BLaER1 treated with 17β-estradiol and CSF1 and Interleukin-3, amounts not matched to agents 10 nM and 100 nM (cell line): ENCODE measurements at regions not wholly inside any gene's neighbourhood (a gene's known extent, or its start where the extent isn't known, plus 50 kb on each side); places are given as distances from the start of the nearest gene placed in this dataset.

Experiments
- H3K27ac ChIP-seq, 11 experiments: shearing (Covaris generic); formaldehyde crosslinking; 2 replicates each; pipeline ENCODE4 v1.8.1; 2022
- H3K27me3 ChIP-seq, 11 experiments: shearing (Covaris generic); formaldehyde crosslinking; 2 replicates each; pipeline ENCODE4 v1.8.1; 2022
- H3K36me3 ChIP-seq, 11 experiments: shearing (Covaris generic); formaldehyde crosslinking; 2 replicates each; pipeline ENCODE4 v1.8.1; 2022
- H3K4me1 ChIP-seq, 10 experiments: shearing (Covaris generic); formaldehyde crosslinking; 2 replicates each; pipeline ENCODE4 v1.8.1; 2022
- H3K4me2 ChIP-seq, 11 experiments: shearing (Covaris generic); formaldehyde crosslinking; 2 replicates each; pipeline ENCODE4 v1.8.1; 2022
- H3K4me3 ChIP-seq, 10 experiments: shearing (Covaris generic); formaldehyde crosslinking; 2 replicates each; pipeline ENCODE4 v1.8.1; 2022
- H3K9ac ChIP-seq, 11 experiments: shearing (Covaris generic); formaldehyde crosslinking; 2 replicates each; pipeline ENCODE4 v1.8.1; 2022
- H3K9me3 ChIP-seq, 11 experiments: shearing (Covaris generic); formaldehyde crosslinking; replicated peaks in 1 of 11; 2 replicates each; pipeline ENCODE4 v1.8.1; 2022
- H4K20me1 ChIP-seq, 11 experiments: shearing (Covaris generic); formaldehyde crosslinking; 2 replicates each; pipeline ENCODE4 v1.8.1; 2022
- Cebpa-rat ChIP-seq, 11 experiments: shearing (Covaris generic); IDR thresholded peaks; 2 replicates each; pipeline ENCODE4 v1.8.1; 2022

DNA sequence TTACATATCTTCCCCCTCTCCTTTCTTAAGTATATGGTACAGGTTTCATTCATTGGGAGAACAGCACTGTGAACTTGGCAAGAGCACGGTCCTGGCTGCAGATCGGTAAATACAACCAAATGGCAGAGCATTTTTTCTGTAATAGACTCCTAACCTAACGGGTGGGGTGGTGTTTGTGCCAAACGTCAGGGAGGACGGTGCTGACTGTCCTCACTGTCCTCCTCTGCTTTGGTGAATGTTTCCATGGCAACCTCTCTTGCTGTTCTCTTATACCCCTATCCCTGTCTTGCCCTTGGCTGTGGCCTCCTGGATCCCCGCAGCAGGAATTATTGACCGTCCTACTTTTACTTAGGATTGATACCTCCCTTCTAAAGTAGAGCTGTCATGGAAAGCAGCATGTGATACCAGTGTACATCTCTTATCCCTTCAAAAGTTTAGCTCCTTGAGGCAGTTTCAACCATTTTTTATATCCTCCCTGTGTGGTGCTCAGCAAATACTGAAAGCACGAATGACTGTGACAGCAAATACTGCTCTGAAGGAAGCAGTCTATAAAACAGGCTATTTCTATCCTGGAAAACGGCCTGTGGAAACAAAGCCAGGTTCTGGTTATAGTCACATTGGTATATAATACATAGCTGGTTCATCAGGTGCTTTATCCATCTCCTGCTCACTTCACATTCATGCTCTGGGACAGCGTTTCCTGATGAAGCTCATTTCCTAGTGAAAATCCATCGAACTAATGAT, 275.4 kb upstream of the C2CD4B start:
- H3K4me3 ChIP-seq: no peak overlapping the region

DNA sequence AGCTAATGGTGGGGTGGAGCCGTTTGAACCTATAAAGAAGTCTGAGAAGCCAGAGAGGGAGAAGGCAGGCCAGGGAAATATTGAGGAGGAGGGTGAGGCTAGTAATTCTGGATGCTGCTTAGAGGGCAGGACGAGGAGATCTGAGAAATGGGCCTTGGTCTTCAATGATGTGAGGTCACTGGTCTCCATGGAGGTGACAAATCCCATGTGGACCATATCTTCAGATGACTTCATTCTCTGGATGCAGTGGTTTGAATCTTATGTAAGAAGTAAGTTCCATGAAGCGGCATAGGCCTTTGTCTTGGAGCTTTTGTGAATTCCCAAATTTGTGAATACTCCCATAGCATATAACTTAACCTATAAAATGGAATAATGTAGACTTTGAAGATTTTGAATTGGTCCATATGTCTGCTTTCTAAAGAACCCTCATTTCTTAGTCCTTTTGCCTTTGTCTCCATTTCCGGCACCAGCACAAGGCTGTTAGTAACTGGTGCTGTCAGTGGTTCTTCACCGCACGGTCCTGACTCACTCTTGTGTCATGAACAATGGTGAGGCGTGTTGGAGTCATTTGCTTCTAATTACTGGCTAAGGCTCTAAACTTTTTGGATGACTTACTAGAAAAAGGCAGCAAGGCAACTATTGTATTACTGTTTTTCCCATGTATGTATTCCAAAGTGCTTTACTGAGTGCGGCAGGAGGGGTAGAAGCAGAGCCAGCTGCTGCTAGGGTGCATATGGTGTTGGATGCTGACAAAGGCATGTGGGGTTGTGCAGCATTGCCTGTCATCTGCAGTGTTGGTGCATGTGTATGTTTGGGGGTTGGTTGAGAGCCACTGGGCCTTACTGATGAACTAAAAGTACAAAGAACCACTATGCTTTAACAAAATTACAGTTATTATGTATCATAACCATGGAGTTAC, 279.3 kb upstream of the C2CD4B start:
- no peaks in the 10 kb centered on the region for H3K9me3 ChIP-seq
- no peak overlapping the region for H3K4me2 ChIP-seq
- H3K36me3 ChIP-seq: no peaks in the 10 kb centered on the region
- H3K4me3 ChIP-seq: no peak overlapping the region
- H3K9ac ChIP-seq: no peak overlapping the region
- no peaks in the 10 kb centered on the region for H3K27me3 ChIP-seq
- no peak overlapping the region for H3K27ac ChIP-seq
- H3K4me1 ChIP-seq: no peaks in the 10 kb centered on the region
- TF ChIP-seq Cebpa-rat (IDR thresholded peaks at IDR 0.05): no peak
- H4K20me1 ChIP-seq: no peaks in the 10 kb centered on the region

More for the DNA sequence above, 275.4 kb upstream of the C2CD4B start:
- Histone ChIP-seq H3K36me3 (no peaks in the 10 kb centered on the region), H3K9me3 (no peaks in the 10 kb centered on the region), H3K4me1 (no peaks in the 10 kb centered on the region), H3K4me2 (no peak overlapping the region), H3K27ac (no peak overlapping the region), H3K27me3 (no peaks in the 10 kb centered on the region), H3K9ac (no peak overlapping the region), H4K20me1 (no peaks in the 10 kb centered on the region)
- TF ChIP-seq Cebpa-rat (IDR thresholded peaks at IDR 0.05): no peak

DNA sequence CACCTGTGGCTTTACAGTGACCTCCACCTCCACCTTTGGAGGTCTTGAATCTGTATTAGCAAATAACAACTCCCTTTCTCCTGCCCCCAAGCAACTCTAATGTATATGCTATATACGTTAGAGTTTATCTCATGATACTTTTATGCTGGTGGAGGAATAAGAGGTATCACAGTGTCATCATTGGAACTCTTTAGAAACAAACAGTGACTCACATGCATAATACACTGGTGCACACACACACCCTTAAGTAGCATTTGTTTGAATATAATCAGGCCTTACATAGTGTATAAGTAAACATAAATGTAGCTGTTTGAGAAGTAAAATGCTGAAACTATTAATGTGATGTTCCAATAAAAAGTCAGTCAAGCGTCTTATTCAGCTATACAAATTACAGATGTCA, 280.2 kb upstream of the C2CD4B start:
- Histone ChIP-seq H3K36me3 (no peaks in the 10 kb centered on the region), H3K27me3 (no peaks in the 10 kb centered on the region), H4K20me1 (no peaks in the 10 kb centered on the region), H3K4me3 (no peak overlapping the region), H3K4me1 (no peaks in the 10 kb centered on the region), H3K9me3 (no peaks in the 10 kb centered on the region), H3K4me2 (no peak overlapping the region), H3K9ac (no peak overlapping the region), H3K27ac (no peak overlapping the region)
- TF ChIP-seq Cebpa-rat (IDR thresholded peaks at IDR 0.05): no peak

DNA sequence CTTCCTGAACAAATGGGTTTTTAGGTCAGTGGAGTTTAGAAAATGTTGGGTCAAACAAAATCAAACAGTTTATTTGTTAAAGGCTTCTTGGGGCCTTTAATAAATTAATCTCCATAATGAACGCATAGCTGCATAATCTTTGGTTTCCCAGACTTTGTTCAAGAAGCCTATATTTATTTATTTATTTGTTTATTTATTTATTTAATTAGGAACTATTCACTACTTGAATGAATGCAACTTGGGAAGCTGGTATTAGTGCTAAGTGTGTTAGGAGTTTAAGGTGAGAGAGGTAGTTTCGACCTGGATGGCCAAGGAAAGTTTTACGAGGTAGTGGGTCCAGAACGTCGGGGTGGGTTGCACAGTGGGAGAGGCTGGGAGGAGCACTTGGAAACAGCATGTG, 281.9 kb upstream of the C2CD4B start:
- Histone ChIP-seq H3K9ac (no peak overlapping the region), H3K9me3 (no peaks in the 10 kb centered on the region), H3K36me3 (no peaks in the 10 kb centered on the region), H3K27ac (no peak overlapping the region), H3K4me2 (no peak overlapping the region), H4K20me1 (no peaks in the 10 kb centered on the region), H3K4me3 (no peak overlapping the region), H3K27me3 (no peaks in the 10 kb centered on the region), H3K4me1 (no peaks in the 10 kb centered on the region)
- TF ChIP-seq Cebpa-rat (IDR thresholded peaks at IDR 0.05): no peak

DNA sequence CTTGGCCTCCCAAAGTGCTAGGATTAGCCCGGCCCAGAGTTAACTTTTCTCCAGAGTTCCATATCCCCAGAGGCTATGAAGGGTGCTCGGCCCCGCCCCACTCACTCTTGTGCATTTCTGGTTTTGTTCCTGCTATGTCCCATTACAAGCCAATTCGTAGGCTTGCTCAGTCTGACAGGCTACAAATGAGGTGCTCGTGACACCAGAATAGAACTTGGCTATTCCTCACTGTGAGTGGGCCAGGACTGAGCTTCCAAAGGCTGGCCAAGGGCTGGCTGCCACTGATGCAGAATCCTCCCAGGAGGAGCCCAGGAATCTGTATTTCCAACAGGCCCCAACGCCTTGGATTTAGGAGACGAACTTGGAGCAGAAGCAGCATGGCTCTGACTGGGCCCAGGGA, 282.7 kb upstream of the C2CD4B start:
- Histone ChIP-seq H3K27me3 (no peaks in the 10 kb centered on the region), H3K9me3 (no peaks in the 10 kb centered on the region), H3K4me3 (no peak overlapping the region), H4K20me1 (no peaks in the 10 kb centered on the region), H3K4me2 (no peak overlapping the region), H3K9ac (no peak overlapping the region), H3K4me1 (no peaks in the 10 kb centered on the region), H3K36me3 (no peaks in the 10 kb centered on the region), H3K27ac (no peak overlapping the region)
- no peak for TF ChIP-seq Cebpa-rat (IDR thresholded peaks at IDR 0.05)

DNA sequence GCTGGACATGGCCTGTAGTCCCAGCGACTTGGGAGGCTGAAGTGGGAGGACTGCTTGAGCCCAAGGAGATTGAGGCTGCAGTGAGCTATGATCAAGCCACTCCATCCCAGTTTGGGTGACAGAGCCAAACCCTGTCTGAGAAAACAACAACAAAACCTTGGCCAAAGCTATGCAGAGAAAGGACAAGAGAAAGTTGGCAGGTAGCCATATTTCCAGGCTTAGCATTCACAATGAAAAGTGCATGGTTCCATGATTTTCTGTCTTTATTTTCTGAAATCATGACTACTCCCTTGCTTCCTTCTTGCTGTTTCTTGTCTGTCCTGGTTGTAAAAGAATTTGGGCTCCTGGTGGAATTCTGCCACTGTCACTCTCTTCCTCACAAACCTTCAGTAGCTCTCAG, 284.6 kb upstream of the C2CD4B start:
- no peaks in the 10 kb centered on the region for H4K20me1 ChIP-seq
- H3K9me3 ChIP-seq: no peaks in the 10 kb centered on the region
- H3K4me2 ChIP-seq: no peak overlapping the region
- H3K9ac ChIP-seq: no peak overlapping the region
- no peaks in the 10 kb centered on the region for H3K36me3 ChIP-seq
- peaks cover 0 to 16% (median 4%) of the 10 kb centered on the region in 10 experiments; a peak in 7 of 20 replicates for H3K4me1 ChIP-seq
- H3K27ac ChIP-seq: no peak overlapping the region
- no peak overlapping the region for H3K4me3 ChIP-seq
- H3K27me3 ChIP-seq: no peaks in the 10 kb centered on the region
- TF ChIP-seq Cebpa-rat (IDR thresholded peaks at IDR 0.05): no peak

DNA sequence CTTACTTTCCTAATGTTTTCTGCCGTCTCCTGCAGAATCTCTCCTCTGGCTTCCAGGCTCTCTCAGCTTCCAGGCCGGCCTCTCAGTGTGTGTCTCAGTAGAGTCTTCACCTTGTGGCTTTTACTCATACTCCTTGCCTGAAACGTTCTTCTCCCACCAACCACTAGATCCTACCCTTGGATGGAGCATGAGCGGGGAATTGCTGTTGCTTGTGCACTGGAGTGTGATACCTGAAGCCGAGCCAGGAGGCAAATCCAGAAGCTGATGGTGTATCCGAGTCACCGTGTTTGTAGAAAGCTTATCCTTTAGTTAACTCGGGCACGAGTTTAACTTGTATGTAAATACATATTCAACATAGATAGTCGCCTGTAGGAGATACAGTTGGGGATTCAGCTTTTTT, 285.0 kb upstream of the C2CD4B start:
- H3K4me3 ChIP-seq: no peak overlapping the region
- TF ChIP-seq Cebpa-rat (IDR thresholded peaks at IDR 0.05): no peak

DNA sequence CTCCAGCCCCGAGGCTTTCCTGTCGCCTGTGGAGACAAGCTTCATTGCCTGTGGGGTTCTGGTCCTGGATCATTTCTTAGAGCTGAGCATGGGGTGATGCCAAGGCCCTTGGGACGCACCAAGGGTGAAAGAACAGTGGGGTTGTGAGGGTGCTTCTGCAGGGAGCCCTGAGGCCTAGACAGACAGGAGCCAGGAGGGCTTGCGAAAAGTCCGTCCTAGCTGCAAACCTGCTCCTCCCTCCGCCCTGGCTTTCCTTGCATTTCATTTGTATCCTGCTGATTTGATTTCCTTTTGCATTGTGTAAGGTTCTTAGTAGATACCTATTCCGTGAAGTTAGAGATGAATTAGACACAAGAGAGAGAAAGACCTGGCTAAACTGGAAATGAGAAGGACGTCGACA, 286.9 kb upstream of the C2CD4B start:
- Histone ChIP-seq H3K4me2 (no peak overlapping the region), H3K9ac (no peak overlapping the region), H3K27ac (no peak overlapping the region), H3K4me3 (no peak overlapping the region), H4K20me1 (no peaks in the 10 kb centered on the region), H3K9me3 (no peaks in the 10 kb centered on the region), H3K36me3 (no peaks in the 10 kb centered on the region), H3K4me1 (peaks cover 0 to 16% (median 4%) of the 10 kb centered on the region in 10 experiments; a peak in 7 of 20 replicates), H3K27me3 (no peaks in the 10 kb centered on the region)
- TF ChIP-seq Cebpa-rat (IDR thresholded peaks at IDR 0.05): no peak

More for the DNA sequence above, 285.0 kb upstream of the C2CD4B start:
- Histone ChIP-seq H3K27ac (no peak overlapping the region), H4K20me1 (no peaks in the 10 kb centered on the region), H3K27me3 (no peaks in the 10 kb centered on the region), H3K4me1 (peaks cover 0 to 16% (median 4%) of the 10 kb centered on the region in 10 experiments; a peak in 7 of 20 replicates), H3K9ac (no peak overlapping the region), H3K9me3 (no peaks in the 10 kb centered on the region), H3K36me3 (no peaks in the 10 kb centered on the region), H3K4me2 (no peak overlapping the region)

DNA sequence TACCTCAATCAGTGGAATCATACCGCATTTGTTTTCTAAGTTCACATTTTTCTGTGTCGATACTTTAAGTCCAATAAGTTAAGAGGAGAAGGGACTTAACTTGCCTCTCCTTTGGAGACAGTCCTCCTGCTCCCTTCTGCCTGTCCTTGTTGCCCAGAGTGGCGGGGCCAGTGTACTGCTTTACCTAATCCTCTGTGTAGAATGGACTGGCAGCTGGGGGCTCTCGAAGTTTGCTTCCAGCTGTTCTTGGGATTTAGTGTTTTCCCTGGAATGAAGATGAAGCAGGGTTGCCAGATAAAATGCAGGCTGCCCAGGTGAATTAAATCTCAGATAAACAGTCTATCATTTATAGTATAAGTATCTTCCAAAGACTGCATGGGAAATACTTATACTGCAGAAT, 287.6 kb upstream of the C2CD4B start:
- Histone ChIP-seq H3K9me3 (no peaks in the 10 kb centered on the region), H3K27ac (no peak overlapping the region), H3K4me3 (no peak overlapping the region), H3K4me1 (peaks cover 0 to 16% (median 4%) of the 10 kb centered on the region in 10 experiments; a peak in 7 of 20 replicates), H3K36me3 (no peaks in the 10 kb centered on the region), H3K9ac (no peak overlapping the region), H3K4me2 (no peak overlapping the region), H4K20me1 (no peaks in the 10 kb centered on the region), H3K27me3 (no peaks in the 10 kb centered on the region)
- no peak for TF ChIP-seq Cebpa-rat (IDR thresholded peaks at IDR 0.05)
